Stimulated activated CD8-positive, alpha-beta memory T cell treated with anti-CD3 and anti-CD28 coated beads, Interleukin-15, amount 100 ng/mL, for 4 hours (primary cell): ENCODE measurements at regions not wholly inside any gene's neighbourhood (a gene's known extent, or its start where the extent isn't known, plus 50 kb on each side); places are given as distances from the start of the nearest gene placed in this dataset.
"Not testable (repeated sequence)": the region's sequence is repeated elsewhere in the genome, so short reads cannot be mapped to it uniquely, and the experiment has no call there.

Source experiments
- DNase-seq, 2 donors: peaks; one replicate each; pipeline ENCODE4 v3.0.0-alpha.2; 2020; ENCODE audit warnings: low read depth in 2 of 2

- no peak for DNase-seq
Observed at GRCh38 chr20:50446351-50447101, 63.7 kb upstream of the PTPN1 start.

GRCh38 chr20:50447102-50447804 is 62.9 kb upstream of the PTPN1 start:
- DNase-seq, result no peak

DNA sequence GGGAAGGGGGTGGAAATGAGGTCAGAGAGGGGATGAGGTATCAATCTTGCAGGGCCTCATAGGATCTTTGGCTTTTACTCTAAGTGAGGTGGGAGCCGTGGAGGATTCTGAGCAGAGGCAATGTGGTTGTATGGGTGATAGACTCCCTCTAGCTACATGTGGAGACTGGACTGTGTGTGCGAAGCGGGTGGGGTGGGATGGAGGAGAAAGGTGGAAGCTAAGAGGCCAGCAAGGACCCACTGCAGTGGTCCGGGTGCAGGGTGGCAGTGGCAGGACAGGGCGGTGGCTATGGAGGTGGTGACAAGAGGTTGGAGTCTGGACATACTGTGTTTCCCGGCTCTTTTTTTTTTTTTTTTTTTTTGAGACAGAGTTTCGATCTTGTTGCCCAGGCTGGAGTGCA is 62.4 kb upstream of the PTPN1 start:
- DNase-seq, result no peak

DNA sequence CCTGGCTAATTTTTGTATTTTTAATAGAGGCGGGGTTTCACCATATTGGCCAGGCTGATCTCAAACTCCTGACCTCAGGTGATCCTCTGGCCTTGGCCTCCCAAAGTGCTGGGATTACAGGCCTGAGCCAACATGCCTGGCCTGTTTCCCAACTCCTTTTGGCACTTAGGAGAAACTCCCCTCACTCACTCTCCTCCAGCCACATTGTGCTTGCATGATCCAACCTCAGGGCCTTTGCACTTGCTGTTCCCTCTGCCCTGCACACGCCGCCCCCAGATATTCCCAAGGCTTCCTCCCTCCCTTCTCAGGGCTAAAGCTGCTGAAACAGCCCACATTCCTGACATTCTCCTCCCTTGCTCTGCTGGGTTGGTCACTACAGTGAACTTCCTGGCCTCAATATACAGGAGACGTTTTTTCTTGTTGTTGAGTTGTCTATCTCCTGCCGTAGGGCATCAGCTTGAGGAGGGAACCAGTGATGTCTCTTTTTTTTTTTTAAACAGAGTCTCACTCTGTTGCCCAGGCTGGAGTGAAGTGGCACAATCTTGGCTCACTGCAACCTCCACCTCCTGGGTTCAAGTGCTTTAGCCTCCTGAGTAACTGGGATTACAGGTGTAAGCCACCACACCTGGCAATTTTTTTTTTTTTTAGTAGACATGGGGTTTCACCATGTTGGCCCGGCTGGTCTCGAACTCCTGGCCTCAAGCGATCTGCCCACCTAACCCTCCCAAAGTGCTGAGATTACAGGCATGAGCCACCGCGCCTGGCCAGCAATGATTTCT is 61.4 kb upstream of the PTPN1 start:
- not testable (repeated sequence) for DNase-seq

GRCh38 chr20:50449738-50450492 is 60.3 kb upstream of the PTPN1 start:
- DNase-seq, result no peak

DNA sequence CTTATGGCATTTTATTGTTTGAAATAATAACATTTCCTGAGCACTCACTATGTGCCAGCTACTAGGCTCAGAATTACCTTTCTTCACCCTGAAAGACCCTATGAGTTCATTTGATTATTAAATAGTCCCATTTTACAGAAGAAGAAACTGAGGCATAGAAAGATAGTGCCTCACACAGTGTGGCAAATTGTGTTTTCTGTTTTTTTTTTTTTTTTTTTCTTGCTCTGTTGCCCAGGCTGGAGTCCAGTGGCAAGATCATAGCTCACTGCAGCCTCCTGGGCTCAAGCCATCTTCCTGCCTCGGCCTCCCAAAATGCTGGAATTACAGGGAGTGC is 59.7 kb upstream of the PTPN1 start:
- DNase-seq, result no peak

DNA sequence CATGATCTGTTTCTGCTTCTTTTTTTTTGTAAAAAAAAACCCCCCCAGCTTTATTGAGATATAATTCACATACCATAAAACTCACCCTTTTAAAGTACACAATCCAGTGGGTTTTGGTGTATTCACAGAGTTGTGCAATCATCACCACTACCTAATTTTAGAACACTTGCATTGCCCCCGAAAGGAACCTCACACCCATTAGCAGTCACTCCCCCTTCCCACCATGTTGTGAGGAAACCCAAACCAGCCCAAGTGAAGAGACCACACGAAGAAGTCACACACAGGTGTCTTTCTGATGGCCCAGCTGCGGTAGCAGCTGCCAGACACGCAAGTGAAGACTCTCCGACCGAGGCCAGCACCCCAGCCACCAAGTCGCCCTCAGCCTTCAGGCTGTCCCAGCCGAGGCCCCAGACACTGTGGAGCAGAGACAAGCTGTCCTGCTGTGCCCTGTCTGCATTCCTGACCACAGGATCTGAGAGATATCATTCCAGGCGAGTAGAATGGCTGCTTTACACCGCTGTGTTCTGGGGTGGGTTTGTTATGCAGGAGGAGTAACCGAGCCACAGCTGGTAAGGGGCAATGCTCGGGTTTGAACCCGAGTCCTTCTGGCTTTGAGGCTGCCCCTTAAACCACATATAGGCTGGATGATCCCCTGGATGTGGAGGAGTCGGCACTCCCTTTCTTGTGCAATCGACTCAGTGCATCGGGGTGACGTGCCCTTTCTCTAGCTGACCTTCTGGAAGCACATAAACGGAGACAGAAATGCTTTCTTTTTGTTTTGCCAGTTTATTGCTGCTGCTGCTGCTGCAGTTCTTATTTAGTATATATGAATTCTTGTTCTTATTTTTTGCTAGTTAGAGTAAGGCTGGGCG is 59.1 kb upstream of the PTPN1 start:
- no peak for DNase-seq

DNA sequence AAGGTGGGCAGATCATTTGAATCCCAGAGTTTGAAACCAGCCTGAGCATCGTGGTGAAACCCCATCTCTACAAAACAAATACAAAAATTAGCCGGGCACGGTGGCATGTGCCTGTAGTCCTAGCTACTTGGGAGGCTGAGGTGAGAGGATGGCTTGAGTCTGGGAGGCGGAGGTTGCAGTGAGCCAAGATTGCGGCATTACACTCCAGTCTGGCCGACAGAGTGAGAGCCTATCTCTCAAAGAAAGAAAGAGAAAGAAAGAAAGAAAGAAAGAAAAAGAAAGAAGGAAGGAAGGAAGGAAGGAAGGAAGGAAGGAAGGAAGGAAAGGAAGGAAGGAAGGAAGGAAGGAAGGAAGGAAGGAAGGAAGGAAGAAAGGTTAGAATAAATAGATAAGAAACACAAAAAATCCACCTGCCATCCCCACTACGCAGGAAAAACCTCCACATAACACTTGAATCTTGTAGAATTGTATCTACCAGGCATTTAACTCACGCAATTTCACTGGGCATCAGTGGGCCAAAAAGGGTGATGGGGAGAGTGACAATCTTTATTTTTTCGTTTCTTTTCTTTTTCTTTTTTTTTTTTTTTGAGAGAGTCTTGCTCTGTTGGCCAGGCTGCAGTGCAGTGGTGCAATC is 58.3 kb upstream of the PTPN1 start:
- DNase-seq, result not testable (repeated sequence)

DNA sequence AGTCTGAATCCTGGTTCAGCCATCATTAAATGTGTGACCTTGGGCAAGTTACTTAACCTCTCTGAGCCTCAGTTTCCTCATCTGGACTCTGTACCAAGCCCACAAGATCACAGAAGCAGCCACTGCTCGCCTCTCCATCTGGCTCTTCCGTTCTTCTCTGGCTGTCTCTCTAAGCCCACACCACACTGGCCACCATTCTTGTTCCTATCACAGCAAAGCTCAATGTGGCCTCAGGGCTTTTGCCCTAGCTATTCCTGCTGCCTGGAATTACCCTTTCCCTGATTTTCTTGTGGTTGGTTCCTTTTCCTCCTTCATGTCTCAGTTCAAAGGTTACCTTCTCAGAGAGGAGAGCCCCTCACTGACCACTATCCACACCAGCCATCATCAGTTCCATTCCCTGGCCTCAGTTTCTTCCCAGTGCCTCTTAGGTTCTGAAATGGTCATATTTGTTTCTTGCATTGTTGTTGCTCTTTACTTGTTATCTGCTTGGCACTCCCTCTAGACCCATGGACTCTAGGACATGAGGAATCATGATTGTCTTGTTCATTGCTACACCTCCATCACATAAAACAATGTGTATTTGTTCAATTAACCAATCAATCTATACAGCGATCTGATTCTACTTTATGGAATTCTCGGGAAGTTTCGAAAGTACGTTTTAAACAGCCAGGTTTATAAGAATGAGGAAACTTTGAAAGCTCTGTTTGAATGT is 56.5 kb upstream of the PTPN1 start:
- no peak for DNase-seq

GRCh38 chr20:50455245-50455644 is 54.9 kb upstream of the PTPN1 start:
- DNase-seq, result not testable (repeated sequence)

GRCh38 chr20:50455656-50456451 is 54.3 kb upstream of the PTPN1 start:
- DNase-seq, result no peak

- DNase-seq, result no peak
Observed at GRCh38 chr20:50456452-50457324, 53.5 kb upstream of the PTPN1 start.

- DNase-seq, result no peak
Observed at GRCh38 chr20:50459124-50459918, 50.9 kb upstream of the PTPN1 start.

DNA sequence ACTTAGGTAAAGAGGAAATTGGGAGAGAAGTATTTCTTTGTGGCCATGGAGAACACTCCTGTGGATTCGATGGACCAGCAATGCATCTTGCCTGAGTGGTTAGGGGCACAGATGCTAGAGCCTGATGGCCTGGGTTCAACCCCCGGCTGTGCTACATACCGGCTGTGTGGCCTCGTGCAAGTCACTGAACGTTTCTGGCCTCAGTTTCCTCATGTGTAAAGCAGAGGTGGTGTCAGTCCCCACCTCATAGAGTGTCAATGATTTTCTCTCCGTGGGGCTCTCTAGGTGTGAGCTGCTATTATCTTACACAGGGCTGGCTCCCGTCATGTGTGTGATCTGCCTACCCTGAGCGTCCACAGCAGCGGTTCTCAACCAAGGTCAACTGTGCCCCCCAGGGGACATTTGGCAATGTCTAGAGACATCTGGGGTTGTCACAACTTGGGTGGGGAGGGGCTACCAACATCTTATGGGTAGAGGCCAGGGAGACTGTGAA is 50.0 kb upstream of the PTPN1 start:
- no peak for DNase-seq
